PFSK-1 (cell line): ENCODE measurements at regions not wholly inside any gene's neighbourhood (a gene's known extent, or its start where the extent isn't known, plus 50 kb on each side); places are given as distances from the start of the nearest gene placed in this dataset.

ENCODE experiments used
- FOXP2 ChIP-seq: optimal IDR thresholded peaks from 2 replicates; pipeline ENCODE3; 2011; ENCODE audit warnings: borderline replicate concordance, control low read depth, inconsistent platforms; ENCODE audit not compliant: insufficient read depth; ENCODE audit errors: extremely low read length, extremely low read depth
- POLR2AphosphoS5 ChIP-seq: IDR thresholded peaks from 2 replicates; pipeline ENCODE4 v1.6.1; 2012; ENCODE audit warnings: low read depth, mild to moderate bottlenecking, control low read depth, low read length, moderate library complexity
- REST ChIP-seq, 2 experiments: IDR thresholded peaks; 2 replicates each; pipeline versions ENCODE4 v1.6.1 to v1.8.0; 2011 to 2012; ENCODE audit warnings: low read depth in 2 of 2, low read length in 2 of 2, control low read depth in 1 of 2, inconsistent platforms in 1 of 2, mild to moderate bottlenecking in 1 of 2, moderate library complexity in 1 of 2; ENCODE audit not compliant: insufficient read depth in 1 of 2
- SIN3A ChIP-seq: IDR thresholded peaks from 2 replicates; pipeline ENCODE4 v1.6.1; 2012; ENCODE audit warnings: mild to moderate bottlenecking, low read length, moderate library complexity, borderline replicate concordance; ENCODE audit not compliant: insufficient read depth
- TAF1 ChIP-seq: IDR thresholded peaks from 2 replicates; pipeline ENCODE4 v1.6.1; 2012; ENCODE audit warnings: low read length, control low read depth, borderline replicate concordance; ENCODE audit not compliant: insufficient read depth

- TF ChIP-seq TAF1 = no peak
- TF ChIP-seq POLR2AphosphoS5 = no peak
- TF ChIP-seq REST (IDR thresholded peaks at IDR 0.05; ENCODE audit: insufficient read depth in 1 of 2, low read depth in 2 of 2, low read length in 2 of 2) = no peak
- TF ChIP-seq SIN3A = no peak
- no peak for TF ChIP-seq FOXP2
Measured at GRCh38 chr5:110343616-110344015, 382.9 kb downstream of the TMEM232 start.

GRCh38 chr5:110345623-110346022, 380.8 kb downstream of the TMEM232 start:
- TF ChIP-seq FOXP2 (no peak), TAF1 (no peak), SIN3A (no peak), POLR2AphosphoS5 (no peak), REST (IDR thresholded peaks at IDR 0.05; ENCODE audit: insufficient read depth in 1 of 2, low read depth in 2 of 2, low read length in 2 of 2) (no peak)

GRCh38 chr5:110346893-110347358, 379.5 kb downstream of the TMEM232 start:
- TF ChIP-seq TAF1 (no peak), SIN3A (no peak), REST (IDR thresholded peaks at IDR 0.05; ENCODE audit: insufficient read depth in 1 of 2, low read depth in 2 of 2, low read length in 2 of 2) (no peak), POLR2AphosphoS5 (no peak), FOXP2 (no peak)

- TF ChIP-seq SIN3A (no peak), TAF1 (no peak), FOXP2 (no peak), REST (IDR thresholded peaks at IDR 0.05; ENCODE audit: insufficient read depth in 1 of 2, low read depth in 2 of 2, low read length in 2 of 2) (no peak), POLR2AphosphoS5 (no peak)
Measured at GRCh38 chr5:110347781-110348180, 378.7 kb downstream of the TMEM232 start.

- TF ChIP-seq POLR2AphosphoS5 (no peak), REST (IDR thresholded peaks at IDR 0.05; ENCODE audit: insufficient read depth in 1 of 2, low read depth in 2 of 2, low read length in 2 of 2) (no peak), FOXP2 (no peak), TAF1 (no peak), SIN3A (no peak)
Measured at GRCh38 chr5:110351430-110351829, 375.0 kb downstream of the TMEM232 start.
